22Rv1 (cell line): ENCODE measurements at regions not wholly inside any gene's neighbourhood (a gene's known extent, or its start where the extent isn't known, plus 50 kb on each side); places are given as distances from the start of the nearest gene placed in this dataset.

Source experiments
- H3K27ac ChIP-seq: fragments of 450-650 bp; 2 replicates; pipeline ENCODE4 v1.5.1; 2017
- ZFX ChIP-seq: fragments of 450-650 bp; IDR thresholded peaks from 2 replicates; pipeline ENCODE4 v1.6.1; 2017; ENCODE audit warnings: antibody characterized with exemption, borderline replicate concordance
- TF ChIP-seq, protein P1 (sequence below): fragments of 450-650 bp; IDR thresholded peaks from 2 replicates; pipeline ENCODE4 v1.5.1; 2017; ENCODE audit warnings: mild to moderate bottlenecking

DNA sequence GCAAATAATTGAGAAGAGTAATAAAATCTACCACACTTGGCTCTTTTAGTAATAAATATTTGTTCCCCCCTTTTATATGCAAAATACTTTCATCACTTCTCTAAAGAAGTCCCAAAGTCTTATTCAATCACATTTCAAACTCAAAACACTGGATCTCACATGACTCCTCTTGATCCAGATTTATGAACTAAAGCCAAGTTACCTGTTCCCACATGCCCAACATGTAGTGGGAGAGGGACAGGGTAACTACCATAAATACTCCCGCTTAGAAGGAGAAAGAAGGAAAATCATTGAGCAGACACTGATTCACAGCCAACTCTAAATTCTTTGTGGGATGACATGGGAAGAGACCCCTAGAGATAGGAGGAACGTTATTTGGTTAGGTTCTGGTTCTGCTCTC lies 64.9 kb upstream of the PMFBP1 start:
- TF ChIP-seq, protein P1, sequence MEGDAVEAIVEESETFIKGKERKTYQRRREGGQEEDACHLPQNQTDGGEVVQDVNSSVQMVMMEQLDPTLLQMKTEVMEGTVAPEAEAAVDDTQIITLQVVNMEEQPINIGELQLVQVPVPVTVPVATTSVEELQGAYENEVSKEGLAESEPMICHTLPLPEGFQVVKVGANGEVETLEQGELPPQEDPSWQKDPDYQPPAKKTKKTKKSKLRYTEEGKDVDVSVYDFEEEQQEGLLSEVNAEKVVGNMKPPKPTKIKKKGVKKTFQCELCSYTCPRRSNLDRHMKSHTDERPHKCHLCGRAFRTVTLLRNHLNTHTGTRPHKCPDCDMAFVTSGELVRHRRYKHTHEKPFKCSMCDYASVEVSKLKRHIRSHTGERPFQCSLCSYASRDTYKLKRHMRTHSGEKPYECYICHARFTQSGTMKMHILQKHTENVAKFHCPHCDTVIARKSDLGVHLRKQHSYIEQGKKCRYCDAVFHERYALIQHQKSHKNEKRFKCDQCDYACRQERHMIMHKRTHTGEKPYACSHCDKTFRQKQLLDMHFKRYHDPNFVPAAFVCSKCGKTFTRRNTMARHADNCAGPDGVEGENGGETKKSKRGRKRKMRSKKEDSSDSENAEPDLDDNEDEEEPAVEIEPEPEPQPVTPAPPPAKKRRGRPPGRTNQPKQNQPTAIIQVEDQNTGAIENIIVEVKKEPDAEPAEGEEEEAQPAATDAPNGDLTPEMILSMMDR = no peak
- no peak for TF ChIP-seq ZFX
- H3K27ac ChIP-seq = no peak overlapping the region

DNA sequence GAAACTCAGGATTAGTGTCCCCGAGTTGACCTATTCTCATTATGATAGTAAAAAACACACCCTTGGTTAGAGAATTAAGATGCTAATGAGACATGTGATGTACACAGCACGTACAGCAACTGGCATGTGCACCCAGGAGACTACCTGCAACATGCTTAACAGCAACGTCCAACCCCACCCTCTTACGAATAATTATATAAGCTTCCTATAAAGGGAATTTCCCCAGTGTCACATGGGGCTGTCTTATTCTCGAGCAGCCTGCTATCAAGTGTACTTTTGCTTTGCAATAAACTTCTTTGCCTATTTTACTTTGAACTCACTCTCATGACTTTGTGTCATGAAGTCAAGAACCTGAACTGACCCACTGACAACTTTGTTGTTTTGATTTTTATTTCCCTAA lies 62.4 kb upstream of the PMFBP1 start:
- H3K27ac ChIP-seq = no peak overlapping the region
- TF ChIP-seq, protein P1 = no peak
- TF ChIP-seq ZFX = no peak

DNA sequence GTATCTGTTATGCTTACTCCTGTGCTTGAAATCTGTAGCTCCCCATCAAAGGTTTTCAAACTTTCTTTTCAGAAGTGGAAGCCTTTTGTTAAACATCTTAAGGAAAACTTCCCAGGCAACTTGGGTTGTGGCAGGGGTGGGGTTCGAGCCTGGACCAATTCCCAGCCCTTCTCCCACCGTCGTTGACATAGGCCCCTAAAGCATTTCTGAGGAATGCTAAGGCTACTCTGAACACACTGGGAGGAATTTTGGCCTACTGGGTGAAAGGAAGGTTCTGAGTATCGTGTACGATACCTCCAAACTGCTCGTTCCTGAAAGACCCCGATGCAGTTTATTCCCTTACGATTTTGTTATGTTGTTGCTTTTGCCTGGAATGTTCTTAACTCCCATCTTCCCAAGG lies 56.1 kb upstream of the PMFBP1 start:
- TF ChIP-seq, protein P1 = no peak
- TF ChIP-seq ZFX = no peak
- no peak overlapping the region for H3K27ac ChIP-seq

DNA sequence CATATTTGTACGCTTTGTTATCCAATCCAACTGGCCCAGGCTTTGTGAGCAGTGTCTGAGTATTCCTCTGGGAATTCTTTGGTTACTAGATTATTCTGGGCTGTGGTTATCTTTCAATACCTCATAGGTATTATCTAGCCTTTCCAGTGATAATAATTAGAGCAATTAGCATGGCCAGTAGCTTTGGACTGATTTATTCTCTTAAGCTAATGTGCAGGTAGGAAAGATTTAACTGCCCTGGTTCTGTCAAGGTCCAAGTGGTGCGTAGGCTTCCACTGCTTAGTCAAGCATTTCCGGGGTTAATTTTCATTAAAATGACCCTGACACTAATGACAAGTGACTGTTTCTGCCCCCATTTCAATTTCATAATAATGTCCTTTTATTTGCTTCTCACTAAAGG lies 54.2 kb upstream of the PMFBP1 start:
- no peak for TF ChIP-seq ZFX
- TF ChIP-seq, protein P1 = no peak
- H3K27ac ChIP-seq = no peak overlapping the region

DNA sequence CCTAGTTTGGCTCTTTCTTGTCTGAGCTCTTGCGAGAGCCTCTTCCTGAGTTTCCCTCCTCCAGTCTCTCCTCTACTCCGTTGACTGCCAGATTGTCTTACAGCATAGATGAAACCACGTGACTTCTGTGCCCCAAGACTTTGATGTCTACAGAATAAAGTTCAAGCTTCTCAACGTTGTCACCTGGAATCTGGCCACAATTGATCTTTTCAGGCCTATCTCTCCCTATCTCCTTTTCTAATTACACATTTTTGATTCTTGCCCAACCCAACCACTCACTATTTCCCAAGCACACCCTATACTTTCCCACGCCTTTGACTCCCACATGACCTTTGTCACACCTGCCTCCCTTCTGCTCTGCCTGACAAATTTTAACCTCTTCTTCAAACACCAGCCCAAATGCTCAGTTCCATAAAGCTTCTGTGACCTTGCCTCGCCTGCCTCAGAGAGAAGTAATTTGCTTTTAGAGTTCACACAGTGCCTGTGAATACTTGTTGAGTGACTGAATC lies 52.4 kb upstream of the PMFBP1 start:
- no peak for TF ChIP-seq ZFX
- TF ChIP-seq, protein P1 = no peak
- no peak overlapping the region for H3K27ac ChIP-seq

DNA sequence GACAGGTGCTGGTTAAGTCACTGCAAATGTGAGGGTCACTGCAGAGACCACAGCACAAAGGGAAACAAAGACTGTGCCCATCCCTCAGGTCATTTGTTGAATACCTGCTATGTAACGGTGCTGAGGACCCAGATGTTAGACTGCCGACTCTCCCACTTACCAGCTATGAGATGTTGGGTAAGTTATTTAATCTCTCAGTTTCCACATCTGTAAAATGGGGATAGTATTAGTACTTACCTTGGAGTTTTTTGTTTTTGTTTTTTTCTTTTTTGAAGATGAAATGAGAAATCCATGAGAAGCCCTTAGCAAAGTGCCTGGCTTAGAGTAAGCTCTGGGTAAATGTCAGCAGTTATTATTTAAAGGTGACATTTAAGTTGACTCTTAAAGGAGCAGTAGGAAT lies 50.5 kb upstream of the PMFBP1 start:
- H3K27ac ChIP-seq = no peak overlapping the region
- TF ChIP-seq, protein P1 = no peak
- TF ChIP-seq ZFX = no peak
